HK-2 (cell line): ENCODE measurements at regions not wholly inside any gene's neighbourhood (a gene's known extent, or its start where the extent isn't known, plus 50 kb on each side); places are given as distances from the start of the nearest gene placed in this dataset.

Experiments used
- DNase-seq: peaks from one replicate; pipeline ENCODE4 v3.0.0-alpha.2; 2018; ENCODE audit not compliant: unreplicated experiment

DNA sequence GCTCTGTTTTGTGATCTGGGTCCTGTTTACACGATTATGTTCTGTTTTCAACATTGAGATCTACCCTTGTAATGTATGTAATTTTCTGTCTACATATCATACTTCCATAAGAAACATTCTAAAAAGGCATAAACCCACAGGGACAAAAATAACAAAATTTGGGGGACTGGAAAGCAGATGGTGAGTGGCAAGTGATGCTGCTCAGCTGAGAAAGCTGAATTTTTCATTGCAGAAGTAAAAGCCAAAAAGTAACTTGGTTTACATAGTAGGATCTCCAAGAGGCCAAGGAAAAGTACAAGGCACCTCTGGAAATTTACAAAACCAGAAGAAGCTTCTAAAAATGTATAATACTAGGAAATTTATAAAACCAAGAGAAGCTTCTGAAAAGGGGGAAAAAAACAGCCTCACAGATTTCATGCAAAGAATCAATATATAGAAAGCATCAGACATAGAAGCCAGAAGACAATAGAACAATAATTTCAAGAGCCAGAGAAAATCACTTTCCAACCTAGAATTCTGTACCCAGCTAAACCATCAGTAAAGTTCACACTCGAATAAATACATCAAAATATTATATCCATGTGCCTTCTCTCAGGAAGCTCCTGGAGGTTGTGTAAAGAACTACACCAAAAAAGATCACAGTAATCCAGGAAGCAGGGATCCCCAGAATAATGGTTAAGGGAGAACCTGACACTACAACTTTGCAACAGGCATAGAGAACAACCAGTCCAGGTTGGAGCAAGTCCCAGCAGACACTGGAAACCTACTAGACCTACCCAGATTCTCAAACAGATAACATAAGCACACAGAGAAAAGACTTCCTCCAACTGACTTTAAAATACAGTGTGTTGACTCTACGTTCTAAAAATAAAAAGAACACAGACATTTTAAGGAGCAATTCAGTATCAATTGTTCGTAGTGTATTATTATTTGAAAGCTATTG is 401.7 kb upstream of the HS6ST1 start:
- no peak for DNase-seq

DNA sequence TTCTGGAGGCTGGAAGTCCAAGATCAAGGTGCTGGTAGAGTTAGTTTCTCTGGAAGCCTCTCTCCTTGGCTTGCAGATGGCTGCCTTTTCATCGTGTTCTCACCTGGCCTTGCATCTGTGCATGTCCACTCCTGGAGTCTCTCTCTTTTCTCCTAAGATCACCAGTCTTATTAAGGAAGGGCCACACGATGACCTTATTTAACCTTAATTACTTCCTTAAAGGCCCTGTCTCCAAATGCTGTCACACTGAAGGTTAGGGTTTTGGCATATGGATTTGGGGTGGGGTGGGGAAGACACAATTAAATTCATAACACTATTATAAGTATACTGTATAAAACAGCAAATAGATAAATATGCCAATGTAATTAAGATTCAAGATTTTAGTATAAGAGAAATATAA is 402.4 kb upstream of the HS6ST1 start:
- no peak for DNase-seq

DNA sequence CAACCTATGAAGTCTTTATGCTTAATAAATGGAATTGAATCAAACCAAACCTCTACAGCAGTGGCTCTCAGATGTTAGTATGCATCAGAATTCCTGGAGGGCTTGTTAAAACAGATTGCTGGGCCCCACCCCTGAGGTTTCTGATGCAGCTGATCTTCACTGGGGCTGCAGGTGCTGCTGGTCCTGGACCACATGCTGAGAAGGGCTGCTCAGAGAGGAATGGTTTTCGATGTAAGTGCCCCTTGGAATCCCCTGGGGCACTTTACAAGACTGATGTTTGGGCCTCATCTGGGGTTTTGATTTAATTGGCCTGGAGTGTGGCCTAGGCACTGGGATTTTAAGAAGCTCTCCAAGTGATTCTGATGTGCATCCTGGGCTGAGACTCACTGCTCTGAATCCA is 403.8 kb upstream of the HS6ST1 start:
- DNase-seq, result no peak

DNA sequence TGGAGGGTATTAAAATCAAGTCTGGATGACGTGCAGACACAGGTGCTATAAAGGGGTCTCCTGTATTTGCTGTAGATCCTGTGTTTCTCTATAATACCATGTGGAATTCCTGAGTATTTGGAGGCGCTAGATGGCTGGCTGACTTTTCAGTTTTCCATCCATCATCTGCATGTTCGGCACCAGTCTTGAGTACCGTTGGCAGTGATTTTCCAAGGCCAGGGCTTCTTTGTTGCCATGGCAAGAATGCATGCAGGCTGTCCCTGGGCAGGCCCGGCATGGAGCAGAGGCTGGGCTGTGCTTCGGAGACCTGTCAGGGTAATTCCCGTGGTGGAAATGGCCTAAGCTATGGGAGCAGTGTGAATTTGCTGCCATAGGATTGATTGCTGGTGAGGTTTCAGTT is 405.9 kb upstream of the HS6ST1 start:
- DNase-seq, result no peak

DNA sequence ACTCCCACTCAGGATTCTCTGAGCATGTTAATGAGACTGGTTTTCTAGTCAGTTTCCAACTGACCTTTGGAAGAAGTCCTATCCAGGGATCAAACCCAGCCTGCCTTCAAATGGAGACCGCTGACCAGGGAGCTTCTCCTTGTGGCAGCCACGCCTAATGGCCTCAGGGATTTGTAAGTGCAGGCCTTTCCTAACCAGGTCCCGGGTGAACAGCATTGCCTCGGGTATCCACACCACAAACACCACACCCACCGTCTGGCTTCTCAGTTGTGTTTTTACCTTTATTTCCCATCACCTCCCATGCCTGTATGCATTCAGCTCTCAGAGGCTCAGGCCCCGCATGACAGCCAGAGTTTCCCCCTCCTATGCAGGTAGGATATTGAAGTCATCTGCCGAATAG is 406.3 kb upstream of the HS6ST1 start:
- DNase-seq, result no peak

DNA sequence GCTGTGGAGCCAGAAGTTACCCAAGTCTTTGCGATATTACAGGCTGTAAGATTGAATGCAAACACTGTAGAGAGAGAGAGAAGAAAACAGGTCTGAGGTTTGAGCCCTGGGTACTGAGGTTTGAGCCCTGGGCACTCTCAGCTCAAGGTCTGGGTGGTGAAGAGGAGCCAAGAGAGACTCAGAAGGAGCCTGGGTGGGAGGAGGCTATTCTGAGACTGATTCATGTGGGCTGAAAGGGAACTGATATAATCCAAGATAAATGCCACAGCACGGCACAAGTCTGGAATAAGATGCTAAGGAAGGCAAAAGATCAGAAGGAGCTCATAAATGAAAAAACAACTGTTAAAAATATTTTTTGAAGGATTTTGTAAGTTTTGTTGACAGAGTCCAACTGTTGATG is 407.6 kb upstream of the HS6ST1 start:
- no peak for DNase-seq

DNA sequence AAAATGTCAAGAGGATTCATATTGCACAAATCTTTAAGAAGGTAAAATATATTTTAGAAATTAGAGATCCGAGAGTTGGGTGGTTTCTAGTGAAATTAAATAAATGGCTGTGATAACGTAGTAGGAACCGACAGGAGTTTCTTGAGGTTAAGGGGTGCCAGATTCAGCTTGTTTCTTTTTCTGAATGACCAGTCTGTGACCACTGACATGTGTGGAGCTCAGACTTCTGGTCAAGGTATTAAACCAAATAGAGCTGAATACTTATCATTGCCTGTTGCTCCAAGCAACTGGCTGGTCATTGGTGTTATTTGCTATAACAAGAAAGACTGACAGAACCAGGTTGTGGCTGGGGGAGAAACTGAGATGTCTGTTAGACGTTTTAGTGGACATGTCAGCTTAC is 408.2 kb upstream of the HS6ST1 start:
- DNase-seq, result no peak

DNA sequence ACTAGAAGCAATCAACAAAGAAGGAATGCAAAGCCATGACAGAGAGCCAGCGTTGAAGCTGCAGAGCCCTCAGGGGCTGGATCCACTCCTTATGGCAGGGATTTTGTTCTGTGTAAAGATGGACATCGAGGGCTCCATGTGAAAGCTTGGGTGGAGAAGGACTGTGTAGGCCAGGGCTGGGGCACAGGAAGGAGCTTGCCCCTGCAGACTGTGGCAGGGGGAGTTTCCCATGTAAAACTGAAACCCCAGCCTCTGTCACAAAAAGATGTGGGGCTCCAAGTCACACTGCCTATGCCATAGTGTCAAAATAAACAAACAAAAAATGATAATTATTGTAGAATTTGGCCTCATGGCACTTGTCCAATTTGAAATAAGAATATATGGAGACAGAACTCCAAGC is 408.7 kb upstream of the HS6ST1 start:
- no peak for DNase-seq

DNA sequence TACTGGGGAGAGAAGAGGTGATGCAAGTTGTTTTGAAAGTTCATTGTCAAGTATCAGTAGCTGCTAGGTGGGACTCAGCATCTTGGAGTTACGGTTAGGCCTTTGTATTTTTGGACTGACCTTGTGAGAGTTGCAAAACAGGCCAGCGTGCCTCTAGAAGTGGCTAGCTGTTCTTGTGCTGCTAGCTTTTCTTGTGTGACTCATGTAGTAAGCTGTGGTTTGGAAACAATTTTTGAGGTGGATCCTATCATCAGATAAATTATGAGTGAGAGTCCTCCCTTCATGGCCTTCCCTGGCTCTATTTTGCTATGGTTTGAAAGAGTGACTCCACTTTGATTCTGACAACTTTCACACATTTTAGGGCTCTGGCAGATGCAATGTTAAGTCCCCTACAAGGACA is 409.2 kb upstream of the HS6ST1 start:
- DNase-seq, result no peak

DNA sequence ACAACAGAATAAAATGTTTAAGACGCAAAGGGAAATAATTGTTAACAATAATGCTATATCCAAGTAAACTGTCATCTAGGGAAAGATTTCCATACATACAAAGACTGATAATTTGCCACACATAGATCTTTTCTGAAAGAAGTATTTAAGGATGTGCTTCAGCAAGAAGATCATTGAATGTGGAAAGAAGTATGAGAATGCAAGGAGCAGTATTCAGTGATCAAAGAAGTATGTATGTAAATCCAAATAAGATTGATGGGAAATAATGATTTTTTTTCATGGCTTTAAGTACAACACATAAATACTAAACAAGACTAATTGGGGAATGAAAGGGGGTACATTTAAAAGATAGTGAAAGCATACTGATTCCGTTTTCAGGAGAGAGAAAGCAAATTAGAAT is 410.4 kb upstream of the HS6ST1 start:
- DNase-seq, result no peak

DNA sequence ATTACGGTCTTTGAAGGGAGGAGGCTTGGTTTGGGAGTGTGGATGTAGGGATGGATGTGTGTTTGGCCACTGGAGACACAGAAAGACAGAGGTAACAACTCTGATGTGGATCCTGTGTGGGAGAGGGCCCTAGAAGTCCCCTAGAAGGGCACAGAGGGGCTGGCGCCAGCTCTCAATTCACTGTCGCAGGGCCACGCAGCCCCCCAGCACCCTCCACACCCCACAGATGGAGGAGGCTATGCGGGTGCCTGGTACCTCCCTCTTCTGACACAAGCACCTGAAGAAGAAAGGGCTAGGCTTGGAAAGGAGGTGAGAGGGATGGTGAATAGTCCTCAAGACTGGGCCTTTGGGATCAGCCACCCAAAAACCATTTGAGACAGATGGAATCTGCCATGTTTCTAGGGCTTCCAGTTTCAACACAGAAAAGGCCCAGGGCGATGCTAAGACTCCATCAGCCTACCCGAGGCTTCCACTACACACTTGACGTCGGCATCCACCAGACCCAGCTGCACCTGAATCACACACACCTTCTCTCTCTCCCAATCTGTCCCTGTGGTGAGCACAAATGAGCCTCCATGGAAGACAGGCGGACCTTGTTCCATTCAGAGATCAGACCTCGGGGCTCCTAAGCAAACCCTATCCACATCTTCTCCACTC is 413.5 kb upstream of the HS6ST1 start:
- DNase-seq, result no peak

DNA sequence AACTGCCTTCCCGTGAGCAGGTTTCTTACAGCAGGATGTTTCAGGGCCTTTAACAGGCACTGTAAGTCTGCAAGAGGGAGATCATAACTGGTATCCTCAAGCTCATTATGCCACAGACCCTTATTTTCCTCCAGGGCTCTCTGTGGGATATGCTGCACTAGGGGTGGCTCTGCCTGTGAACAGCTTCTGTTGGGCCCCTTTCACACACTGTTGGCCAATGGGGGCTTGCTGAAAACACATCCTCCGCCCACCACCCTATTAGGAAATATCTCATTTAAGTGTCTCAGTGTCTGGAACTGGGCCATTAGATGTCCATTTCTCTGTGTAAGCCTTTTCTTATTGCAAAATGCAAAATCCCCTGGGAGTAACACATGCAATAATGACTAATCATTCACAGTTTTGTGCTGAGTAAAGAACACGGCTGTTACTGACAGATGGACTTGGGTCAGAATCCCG is 414.3 kb upstream of the HS6ST1 start:
- no peak for DNase-seq

DNA sequence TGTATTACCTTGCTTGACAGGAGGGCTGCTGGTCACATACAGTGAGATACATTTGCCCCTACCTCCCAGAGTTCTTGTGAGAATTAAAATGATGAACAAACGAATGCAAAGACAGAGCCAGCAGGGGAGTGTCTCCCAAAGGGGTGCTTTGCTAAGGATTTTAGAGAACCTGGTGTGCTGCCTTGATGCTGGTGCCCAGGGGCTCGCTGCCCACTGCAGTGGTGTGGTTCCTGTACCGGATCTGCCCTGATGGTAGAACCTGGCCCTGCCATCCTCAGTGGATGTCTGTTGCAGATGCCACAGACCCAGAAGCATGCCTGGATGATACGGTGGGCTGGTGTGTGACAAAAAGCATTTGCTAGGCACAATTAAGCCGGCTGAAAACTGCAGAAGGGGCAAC is 414.8 kb upstream of the HS6ST1 start:
- DNase-seq, result no peak

DNA sequence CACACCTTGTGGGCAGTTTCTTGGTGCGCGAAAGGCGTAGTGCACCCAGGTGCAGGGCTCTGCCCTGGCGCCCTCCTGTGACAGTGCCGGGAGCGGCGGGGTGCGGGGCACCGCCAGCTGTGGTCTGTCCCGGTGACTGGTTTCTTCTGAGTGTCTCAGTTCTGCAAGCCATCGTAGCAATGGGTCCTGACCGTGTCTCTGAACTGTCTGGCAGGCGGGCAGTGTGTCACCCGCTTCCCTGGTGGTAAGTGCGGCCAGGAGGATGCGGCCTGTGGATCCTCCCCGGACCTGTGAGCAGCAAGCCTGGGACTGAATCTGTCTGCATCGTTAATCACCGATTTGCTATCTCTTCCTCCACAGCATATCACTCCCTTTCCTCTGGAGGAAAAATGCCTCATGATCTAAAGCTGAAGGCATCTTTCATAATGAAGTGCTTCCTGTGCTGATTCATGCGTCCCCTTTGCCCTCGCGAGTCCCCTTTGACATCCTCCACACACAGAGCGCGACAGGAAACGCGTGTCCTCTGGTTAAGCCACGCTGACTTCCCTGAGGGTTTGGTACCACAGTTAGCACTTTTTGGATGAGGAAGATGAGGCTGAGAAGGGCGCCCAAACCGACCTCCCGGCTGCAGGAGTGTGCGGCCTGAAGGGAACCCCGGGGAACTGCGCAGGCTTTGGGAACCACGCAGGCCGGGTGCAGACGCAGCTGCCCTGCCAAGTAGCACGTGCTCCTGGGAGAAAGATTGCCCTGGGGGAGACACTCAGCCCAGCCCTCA is 416.0 kb upstream of the HS6ST1 start:
- no peak for DNase-seq

DNA sequence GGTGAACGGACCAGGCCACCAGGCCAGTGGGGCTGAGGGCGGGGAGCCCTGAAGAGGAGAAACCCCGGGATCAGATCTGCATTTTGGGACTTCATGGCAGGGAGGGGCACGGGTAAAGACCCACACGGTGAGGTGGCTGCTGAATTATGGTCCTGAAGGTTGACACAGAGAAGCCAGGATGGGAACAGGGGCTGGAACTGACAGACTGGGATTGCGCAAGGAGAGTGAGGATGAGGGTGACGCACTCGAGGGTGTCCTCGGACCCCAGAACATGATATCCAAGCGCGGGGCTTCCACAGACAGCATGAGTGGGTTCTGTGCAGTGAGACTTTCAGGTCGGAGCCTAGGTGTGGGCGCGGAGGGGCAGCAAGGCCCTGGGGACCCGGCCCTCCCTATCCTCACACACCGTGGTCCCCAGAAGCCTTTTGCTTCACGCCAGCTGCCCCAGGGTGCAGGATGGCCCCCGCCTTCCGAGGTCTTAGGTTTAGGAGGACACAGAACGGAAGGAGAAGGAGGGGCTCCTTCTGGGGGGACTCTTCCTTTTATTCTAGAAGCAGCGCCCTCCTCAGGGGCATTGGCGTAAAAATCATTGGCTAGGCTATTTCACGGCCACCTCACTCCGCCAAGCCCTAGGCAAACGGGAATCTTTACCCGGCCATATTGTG is 416.8 kb upstream of the HS6ST1 start:
- no peak for DNase-seq

DNA sequence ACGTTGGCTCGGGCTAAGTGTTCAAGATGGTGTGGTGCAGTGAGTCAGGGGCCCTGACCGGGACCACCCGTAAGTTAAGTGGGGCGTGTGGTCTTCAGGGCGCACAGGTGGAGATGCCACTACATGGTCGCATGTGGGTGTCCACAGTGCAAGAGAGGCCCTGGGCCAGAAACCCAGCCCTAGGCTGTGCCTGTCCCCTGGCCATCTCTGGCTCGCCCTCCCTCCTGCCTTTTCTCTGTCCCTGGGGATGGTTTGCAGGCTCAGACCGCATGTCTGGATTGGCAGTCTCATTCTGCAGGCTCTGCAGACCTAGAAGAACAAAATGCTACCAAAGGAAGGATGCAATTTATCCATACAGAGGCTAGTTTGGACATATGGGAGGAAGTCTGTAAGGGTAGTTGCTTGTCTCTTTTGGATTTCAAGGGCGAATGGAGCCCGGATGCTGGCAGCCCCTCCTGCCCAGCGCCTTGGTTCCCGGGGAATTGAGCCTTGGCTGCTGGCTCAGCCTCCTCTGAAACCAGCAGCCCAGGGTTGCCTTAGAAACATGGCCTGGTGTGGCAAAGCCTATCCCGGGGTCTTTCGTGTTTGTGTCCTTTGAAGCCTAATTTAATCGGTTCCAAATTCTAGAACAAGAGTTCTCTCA is 417.5 kb upstream of the HS6ST1 start:
- no peak for DNase-seq

DNA sequence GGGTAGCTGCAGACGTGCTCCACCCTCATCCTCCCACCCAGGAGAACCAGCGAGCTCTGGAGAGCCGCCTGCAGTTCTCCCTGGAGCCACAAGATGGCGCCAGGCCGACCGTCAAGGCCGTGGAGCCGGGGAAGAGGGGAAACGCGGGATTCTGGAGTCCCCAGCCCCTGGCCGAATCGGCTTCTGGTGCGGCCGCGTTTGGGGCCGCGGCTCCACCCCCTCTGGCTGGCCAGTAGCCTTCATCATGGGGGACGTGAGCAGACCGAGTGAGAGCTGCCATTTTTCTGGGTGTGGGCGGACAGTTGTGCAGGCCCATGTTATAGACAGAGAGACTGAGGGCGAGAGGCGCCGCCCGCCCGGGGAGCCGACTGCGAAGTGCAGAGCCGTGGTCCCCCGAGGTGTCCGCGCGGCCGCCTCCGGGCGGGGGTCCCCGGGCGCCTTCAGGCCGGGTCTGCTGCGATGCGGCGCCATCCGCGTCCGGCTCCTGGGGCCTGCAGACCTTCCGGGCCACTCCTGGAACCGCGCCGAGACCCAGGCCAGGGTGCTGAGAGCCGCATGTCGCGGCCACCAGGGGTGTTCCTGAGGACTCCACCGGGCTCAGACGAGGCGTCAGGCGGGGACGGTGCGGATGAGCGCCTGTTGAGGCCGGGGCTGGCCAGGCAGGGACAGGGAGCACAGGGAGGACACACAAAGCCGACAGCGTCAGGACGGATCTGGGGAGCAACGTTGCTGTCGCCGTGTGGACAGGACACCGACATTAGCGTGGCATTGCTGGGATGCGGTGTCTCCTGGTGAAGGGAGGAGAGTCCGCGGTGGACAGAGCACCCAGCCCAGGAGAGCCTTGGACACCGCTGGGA is 418.2 kb upstream of the HS6ST1 start:
- peak; percentile 76 for DNase-seq

DNA sequence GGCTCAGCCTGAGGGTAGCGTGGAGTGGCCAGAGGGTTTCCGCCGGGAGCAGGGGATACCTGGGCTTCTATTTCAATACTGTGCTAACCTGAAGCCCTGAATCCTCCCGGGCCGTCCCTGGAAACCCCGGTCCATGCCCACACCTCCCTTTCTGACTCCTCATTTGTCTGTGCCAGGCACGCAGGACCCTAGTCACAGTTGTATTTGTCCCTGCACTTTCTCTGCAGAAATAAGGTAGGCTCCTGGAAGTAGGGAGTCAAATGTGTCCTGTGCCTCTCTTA is 418.8 kb upstream of the HS6ST1 start:
- no peak for DNase-seq

DNA sequence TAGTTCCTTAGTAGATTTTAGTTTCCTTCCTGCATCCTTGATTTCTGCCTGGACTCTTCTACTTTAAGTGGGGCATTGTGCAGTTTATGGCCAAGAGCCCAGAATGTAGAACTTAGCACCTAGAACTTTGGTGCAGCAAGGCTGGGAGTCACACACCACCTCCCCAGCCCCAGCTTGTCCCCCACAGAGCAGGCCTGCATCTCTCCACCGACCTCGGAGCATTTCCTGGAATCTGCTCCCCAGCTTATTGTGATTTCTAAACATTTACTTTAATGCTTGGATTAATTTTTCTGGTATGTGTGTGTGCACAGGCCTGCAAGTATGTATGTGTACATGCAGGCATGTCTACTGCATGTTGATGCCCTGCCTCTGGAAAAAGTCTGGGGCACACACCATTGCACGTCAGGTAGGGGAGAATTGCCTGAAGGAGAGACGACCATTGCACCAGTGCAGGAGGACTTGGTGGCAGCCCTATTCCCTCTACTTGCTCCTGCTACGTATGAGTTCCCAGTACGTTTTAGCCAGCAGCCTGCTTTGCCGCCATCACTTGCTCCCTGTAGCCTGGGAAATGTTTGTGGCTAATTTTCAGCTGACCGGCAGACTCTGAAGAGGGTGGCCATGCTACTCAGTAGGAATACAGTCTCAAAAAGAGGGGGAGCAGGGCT is 419.9 kb upstream of the HS6ST1 start:
- DNase-seq, result no peak

DNA sequence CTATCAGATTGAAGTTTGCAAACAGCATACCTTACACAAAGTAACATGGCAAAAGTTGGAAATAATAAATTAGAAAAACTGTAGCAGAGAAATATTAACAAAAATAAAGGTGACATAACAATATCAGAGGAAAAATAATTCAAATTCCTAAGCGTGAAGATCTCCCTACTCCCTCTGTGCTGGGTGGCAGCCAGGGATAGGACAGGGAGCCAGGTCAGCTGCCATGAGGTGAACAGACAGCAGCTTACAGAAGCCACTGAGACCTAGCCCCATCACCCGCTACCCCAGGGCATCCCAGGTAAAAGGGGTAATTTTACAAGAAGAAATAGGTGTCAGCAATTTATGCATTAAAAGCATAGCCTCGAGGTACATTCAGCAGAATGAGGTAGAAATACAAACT is 423.8 kb upstream of the HS6ST1 start:
- no peak for DNase-seq
